ENCODE measurements at regions not wholly inside any gene's neighbourhood (a gene's known extent, or its start where the extent isn't known, plus 50 kb on each side); places are given as distances from the start of the nearest gene placed in this dataset.

DNA sequence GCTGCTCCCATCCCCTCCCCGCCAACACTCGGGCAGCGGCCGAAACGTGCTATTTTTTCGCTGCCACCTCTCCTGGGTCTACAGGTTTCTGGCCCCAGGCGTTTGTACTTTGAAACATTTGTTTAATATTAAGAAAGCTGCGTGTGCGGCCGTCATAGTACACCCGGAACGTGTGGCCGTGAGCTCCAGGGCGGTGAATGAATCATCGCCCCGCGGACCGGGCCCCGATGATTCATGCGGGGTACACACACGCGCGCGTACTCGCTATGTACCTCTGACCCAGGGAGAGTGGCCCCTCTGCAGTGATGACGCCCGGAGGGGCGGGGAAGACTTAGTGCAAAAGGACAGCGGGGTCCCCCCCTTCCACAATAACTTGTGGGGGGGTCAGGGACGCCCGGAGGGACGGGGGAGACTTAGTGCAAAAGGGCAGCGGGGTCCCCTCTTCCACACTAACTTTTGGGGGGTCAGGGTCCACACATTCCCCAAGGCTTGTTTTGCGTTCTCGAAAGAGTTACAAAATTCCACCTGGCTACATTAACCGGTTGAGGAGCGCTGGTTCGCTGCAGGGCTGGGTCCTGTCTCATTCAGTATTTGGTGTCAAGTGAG is 56.5 kb upstream of the PCGF5 start:
- Histone ChIP-seq H3K4me3 (peak overlapping the region; percentile 81), H3K36me3 (no peaks in the 10 kb centered on the region), H3K4me1 (peaks cover 7% of the 10 kb centered on the region), H3K27ac (peak overlapping the region; percentile 96), H3K9me3 (no peaks in the 10 kb centered on the region), H3K27me3 (ENCODE audit: low read depth) (no peaks in the 10 kb centered on the region)
- TF ChIP-seq CTCF (IDR thresholded peaks at IDR 0.05): no peak
- intact Hi-C loops (cut with DNase I): no loop called here
- peak; percentile 80 to 91 for ATAC-seq
- DNase-seq: peak; percentile 73

DNA sequence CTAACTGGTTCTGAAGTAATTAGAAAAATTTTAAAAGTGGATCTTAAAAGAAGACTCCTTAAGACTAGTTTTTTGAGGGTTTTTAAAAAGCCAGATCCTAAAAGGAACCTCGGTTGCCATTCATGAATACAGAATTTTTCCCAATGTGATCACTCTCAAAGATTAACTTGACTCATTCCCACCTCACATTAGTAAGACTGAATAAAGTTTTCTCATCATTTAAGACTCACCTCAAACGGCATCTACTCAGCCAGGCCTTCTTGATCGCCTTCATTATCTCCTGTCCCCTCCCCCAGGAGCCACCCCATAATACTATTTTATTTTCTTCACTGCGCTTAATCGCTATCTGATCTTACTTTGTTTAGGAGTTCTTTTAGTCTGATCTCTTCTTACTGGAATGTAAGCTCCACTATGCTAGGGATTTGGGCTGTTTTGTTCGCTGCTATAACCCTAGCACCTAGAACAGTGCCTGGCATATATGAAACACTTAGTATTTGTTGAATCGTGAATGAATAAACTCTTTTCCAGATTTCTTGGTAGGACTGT is 55.9 kb upstream of the PCGF5 start:
- TF ChIP-seq CTCF (IDR thresholded peaks at IDR 0.05): no peak
- DNase-seq (no peak), ATAC-seq (no peak)
- Histone ChIP-seq H3K27me3 (ENCODE audit: low read depth) (no peaks in the 10 kb centered on the region), H3K36me3 (no peaks in the 10 kb centered on the region), H3K27ac (peak overlapping the region; percentile 96), H3K9me3 (no peaks in the 10 kb centered on the region), H3K4me3 (peak overlapping the region; percentile 81), H3K4me1 (peaks cover 7% of the 10 kb centered on the region)
- intact Hi-C loops (cut with DNase I): no loop called here

- DNase-seq (no peak), ATAC-seq (no peak)
- no peaks in the 10 kb centered on the region for H3K4me1 ChIP-seq
- H3K27me3 ChIP-seq (ENCODE audit: low read depth): no peaks in the 10 kb centered on the region
- H3K9me3 ChIP-seq: no peaks in the 10 kb centered on the region
- H3K36me3 ChIP-seq: no peaks in the 10 kb centered on the region
- intact Hi-C loops (cut with DNase I): no loop called here
- TF ChIP-seq CTCF (IDR thresholded peaks at IDR 0.05): no peak
- H3K27ac ChIP-seq: no peak overlapping the region
- no peak overlapping the region for H3K4me3 ChIP-seq
Measured at GRCh38 chr10:91167406-91167805, 53.1 kb upstream of the PCGF5 start.

DNA sequence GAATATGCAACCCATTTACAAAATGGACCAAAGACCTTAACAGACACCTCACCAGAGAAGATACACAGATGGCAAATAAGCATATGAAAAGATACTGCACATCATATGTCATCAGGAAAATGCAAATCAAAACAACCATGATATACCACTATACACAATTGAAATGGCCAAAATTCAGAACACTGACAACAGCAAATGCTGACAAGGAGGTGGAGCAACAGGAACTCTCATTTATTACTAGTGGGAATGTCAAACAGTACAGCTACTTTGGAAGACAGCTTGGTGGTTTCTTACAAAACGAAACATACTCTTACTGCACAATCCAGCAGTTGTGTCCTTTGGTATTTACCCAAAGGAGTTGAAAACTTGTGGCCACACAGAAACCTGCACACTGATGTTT is 50.0 kb upstream of the PCGF5 start:
- ATAC-seq: no peak
- Histone ChIP-seq H3K36me3 (no peaks in the 10 kb centered on the region), H3K4me3 (no peak overlapping the region), H3K27ac (no peak overlapping the region), H3K9me3 (no peaks in the 10 kb centered on the region), H3K27me3 (ENCODE audit: low read depth) (no peaks in the 10 kb centered on the region), H3K4me1 (no peaks in the 10 kb centered on the region)
- no peak for DNase-seq
- intact Hi-C loops (cut with DNase I): no loop called here
- no peak for TF ChIP-seq CTCF (IDR thresholded peaks at IDR 0.05)

Measured in lower lobe of right lung (tissue), 2 donors.